ENCODE measurements at regions not wholly inside any gene's neighbourhood (a gene's known extent, or its start where the extent isn't known, plus 50 kb on each side); places are given as distances from the start of the nearest gene placed in this dataset.
"Not testable (repeated sequence)": the region's sequence is repeated elsewhere in the genome, so short reads cannot be mapped to it uniquely, and the experiment has no call there.

- no peaks in the 10 kb centered on the region for H3K4me1 Mint-ChIP-seq
- H3K36me3 Mint-ChIP-seq, result no peaks in the 10 kb centered on the region
- no peak overlapping the region for H3K27ac Mint-ChIP-seq
- H3K27me3 Mint-ChIP-seq, result no peaks in the 10 kb centered on the region
- H3K4me3 Mint-ChIP-seq, result no peak overlapping the region
- H3K9me3 Mint-ChIP-seq, result peaks cover 0 to 2% (median 2%) of the 10 kb centered on the region in 3 donors
Measured at GRCh38 chrX:25442499-25442898, 426.7 kb upstream of the ARX start.

- no peak overlapping the region for H3K27ac Mint-ChIP-seq
- H3K9me3 Mint-ChIP-seq, result peaks cover 1 to 4% (median 2%) of the 10 kb centered on the region in 3 donors
- H3K36me3 Mint-ChIP-seq, result no peaks in the 10 kb centered on the region
- H3K27me3 Mint-ChIP-seq, result no peaks in the 10 kb centered on the region
- H3K4me1 Mint-ChIP-seq, result no peaks in the 10 kb centered on the region
- H3K4me3 Mint-ChIP-seq, result no peak overlapping the region
Measured at GRCh38 chrX:25433307-25433706, 417.5 kb upstream of the ARX start.

GRCh38 chrX:25432396-25432795 is 416.6 kb upstream of the ARX start:
- Mint-ChIP-seq H3K27me3 (no peaks in the 10 kb centered on the region), H3K9me3 (peaks cover 1 to 4% (median 2%) of the 10 kb centered on the region in 3 donors), H3K36me3 (no peaks in the 10 kb centered on the region), H3K4me3 (no peak overlapping the region), H3K27ac (no peak overlapping the region), H3K4me1 (no peaks in the 10 kb centered on the region)

- Mint-ChIP-seq H3K4me1 (no peaks in the 10 kb centered on the region), H3K36me3 (no peaks in the 10 kb centered on the region), H3K4me3 (no peak overlapping the region), H3K27me3 (no peaks in the 10 kb centered on the region), H3K27ac (no peak overlapping the region), H3K9me3 (peaks cover 0 to 1% (median 1%) of the 10 kb centered on the region in 3 donors)
Measured at GRCh38 chrX:25427873-25428555, 412.2 kb upstream of the ARX start.

- not testable (repeated sequence) for H3K4me1 Mint-ChIP-seq, H3K36me3 Mint-ChIP-seq, H3K4me3 Mint-ChIP-seq, H3K27ac Mint-ChIP-seq, H3K27me3 Mint-ChIP-seq
- H3K9me3 Mint-ChIP-seq, result peaks cover 3 to 20% (median 8%) of the 10 kb centered on the region in 3 donors
Measured at GRCh38 chrX:25404163-25404562, 388.4 kb upstream of the ARX start.

- H3K27me3 Mint-ChIP-seq, result no peaks in the 10 kb centered on the region
- peaks cover 4 to 11% (median 9%) of the 10 kb centered on the region in 3 donors for H3K9me3 Mint-ChIP-seq
- no peak overlapping the region for H3K27ac Mint-ChIP-seq
- H3K4me1 Mint-ChIP-seq, result no peaks in the 10 kb centered on the region
- no peak overlapping the region for H3K4me3 Mint-ChIP-seq
- H3K36me3 Mint-ChIP-seq, result no peaks in the 10 kb centered on the region
Measured at GRCh38 chrX:25389266-25389665, 373.5 kb upstream of the ARX start.

GRCh38 chrX:25383196-25383595 is 367.4 kb upstream of the ARX start:
- Mint-ChIP-seq H3K27me3 (no peaks in the 10 kb centered on the region), H3K4me3 (no peak overlapping the region), H3K36me3 (no peaks in the 10 kb centered on the region), H3K9me3 (peaks cover 0 to 2% (median under 1%) of the 10 kb centered on the region in 3 donors), H3K27ac (no peak overlapping the region), H3K4me1 (no peaks in the 10 kb centered on the region)

GRCh38 chrX:25356456-25356855 is 340.7 kb upstream of the ARX start:
- no peaks in the 10 kb centered on the region for H3K27me3 Mint-ChIP-seq
- H3K4me3 Mint-ChIP-seq, result no peak overlapping the region
- H3K36me3 Mint-ChIP-seq, result no peaks in the 10 kb centered on the region
- peaks cover 5 to 9% (median 7%) of the 10 kb centered on the region in 3 donors for H3K9me3 Mint-ChIP-seq
- H3K4me1 Mint-ChIP-seq, result no peaks in the 10 kb centered on the region
- H3K27ac Mint-ChIP-seq, result no peak overlapping the region

GRCh38 chrX:25344161-25344936 is 328.6 kb upstream of the ARX start:
- H3K9me3 Mint-ChIP-seq, result peaks cover 2 to 8% (median 4%) of the 10 kb centered on the region in 3 donors
- no peaks in the 10 kb centered on the region for H3K27me3 Mint-ChIP-seq
- H3K36me3 Mint-ChIP-seq, result no peaks in the 10 kb centered on the region
- H3K4me1 Mint-ChIP-seq, result no peaks in the 10 kb centered on the region
- no peak overlapping the region for H3K4me3 Mint-ChIP-seq
- no peak overlapping the region for H3K27ac Mint-ChIP-seq

GRCh38 chrX:25343060-25343459 is 327.3 kb upstream of the ARX start:
- Mint-ChIP-seq H3K4me3 (no peak overlapping the region), H3K36me3 (no peaks in the 10 kb centered on the region), H3K4me1 (no peaks in the 10 kb centered on the region), H3K27ac (no peak overlapping the region), H3K9me3 (peaks cover 2 to 8% (median 4%) of the 10 kb centered on the region in 3 donors), H3K27me3 (no peaks in the 10 kb centered on the region)

- H3K4me1 Mint-ChIP-seq, result no peaks in the 10 kb centered on the region
- peaks cover 1% of the 10 kb centered on the region for H3K36me3 Mint-ChIP-seq
- no peaks in the 10 kb centered on the region for H3K27me3 Mint-ChIP-seq
- H3K27ac Mint-ChIP-seq, result no peak overlapping the region
- H3K9me3 Mint-ChIP-seq, result peaks cover 2 to 7% (median 4%) of the 10 kb centered on the region in 3 donors
- H3K4me3 Mint-ChIP-seq, result no peak overlapping the region
Measured at GRCh38 chrX:25337841-25338240, 322.1 kb upstream of the ARX start.

GRCh38 chrX:25300994-25301393 is 285.2 kb upstream of the ARX start:
- no peak overlapping the region for H3K27ac Mint-ChIP-seq
- no peaks in the 10 kb centered on the region for H3K27me3 Mint-ChIP-seq
- no peaks in the 10 kb centered on the region for H3K4me1 Mint-ChIP-seq
- H3K9me3 Mint-ChIP-seq, result peaks cover 0 to 6% (median 2%) of the 10 kb centered on the region in 3 donors
- no peak overlapping the region for H3K4me3 Mint-ChIP-seq
- peaks cover 1% of the 10 kb centered on the region for H3K36me3 Mint-ChIP-seq

- Mint-ChIP-seq H3K9me3 (peaks cover 0 to 6% (median 2%) of the 10 kb centered on the region in 3 donors), H3K4me1 (no peaks in the 10 kb centered on the region), H3K27ac (no peak overlapping the region), H3K36me3 (peaks cover 3% of the 10 kb centered on the region), H3K4me3 (no peak overlapping the region), H3K27me3 (no peaks in the 10 kb centered on the region)
Measured at GRCh38 chrX:25296850-25297249, 281.1 kb upstream of the ARX start.

GRCh38 chrX:25295466-25295865 is 279.7 kb upstream of the ARX start:
- H3K4me1 Mint-ChIP-seq, result no peaks in the 10 kb centered on the region
- H3K4me3 Mint-ChIP-seq, result no peak overlapping the region
- peaks cover 3% of the 10 kb centered on the region for H3K36me3 Mint-ChIP-seq
- H3K9me3 Mint-ChIP-seq, result peaks cover 0 to 4% (median 0%) of the 10 kb centered on the region in 3 donors
- H3K27me3 Mint-ChIP-seq, result no peaks in the 10 kb centered on the region
- H3K27ac Mint-ChIP-seq, result no peak overlapping the region

- Mint-ChIP-seq H3K27ac (no peak overlapping the region), H3K36me3 (peaks cover 2% of the 10 kb centered on the region), H3K27me3 (no peaks in the 10 kb centered on the region), H3K4me1 (no peaks in the 10 kb centered on the region), H3K9me3 (peaks cover 0 to 1% (median 0%) of the 10 kb centered on the region in 3 donors), H3K4me3 (no peak overlapping the region)
Measured at GRCh38 chrX:25290132-25290531, 274.4 kb upstream of the ARX start.

GRCh38 chrX:25288676-25289075 is 272.9 kb upstream of the ARX start:
- no peaks in the 10 kb centered on the region for H3K4me1 Mint-ChIP-seq
- H3K9me3 Mint-ChIP-seq, result peaks cover 0 to 2% (median 1%) of the 10 kb centered on the region in 3 donors
- H3K36me3 Mint-ChIP-seq, result peaks cover 1% of the 10 kb centered on the region
- H3K27ac Mint-ChIP-seq, result no peak overlapping the region
- no peak overlapping the region for H3K4me3 Mint-ChIP-seq
- no peaks in the 10 kb centered on the region for H3K27me3 Mint-ChIP-seq
